Liver (tissue), 8 donors: ENCODE measurements at regions not wholly inside any gene's neighbourhood (a gene's known extent, or its start where the extent isn't known, plus 50 kb on each side); places are given as distances from the start of the nearest gene placed in this dataset.

Experiments
- DNase-seq: peaks from one replicate; pipeline ENCODE4 v3.0.0-alpha.2; 2017; ENCODE audit warnings: low spot score
- H3K27ac ChIP-seq, 2 donors: one replicate each; pipeline ENCODE4 v1.7.0; 2013; ENCODE audit warnings: inconsistent platforms in 2 of 2, low read length in 2 of 2, control low read depth in 1 of 2, low read depth in 1 of 2, mild to moderate bottlenecking in 1 of 2
- H3K27me3 ChIP-seq, 4 donors: one replicate each; pipeline versions ENCODE4 v1.6.1 to v1.7.0; 2013; ENCODE audit warnings: low read length in 3 of 4, inconsistent platforms in 1 of 4, mild to moderate bottlenecking in 1 of 4, moderate library complexity in 1 of 4; ENCODE audit not compliant: control insufficient read depth in 4 of 4, insufficient read depth in 4 of 4
- H3K36me3 ChIP-seq, 4 donors: one replicate each; pipeline versions ENCODE4 v1.6.1 to v1.7.0; 2013; ENCODE audit warnings: low read length in 3 of 4, mild to moderate bottlenecking in 3 of 4, low read depth in 1 of 4, moderate library complexity in 1 of 4; ENCODE audit not compliant: control insufficient read depth in 4 of 4, insufficient read depth in 3 of 4
- H3K4me1 ChIP-seq, 4 donors: one replicate each; pipeline versions ENCODE4 v1.6.1 to v1.7.0; 2013; ENCODE audit warnings: low read length in 3 of 4, mild to moderate bottlenecking in 3 of 4, moderate library complexity in 1 of 4; ENCODE audit not compliant: control insufficient read depth in 4 of 4, insufficient read depth in 4 of 4
- H3K4me3 ChIP-seq, 3 donors: one replicate each; pipeline versions ENCODE4 v1.6.1 to v1.7.0; 2013; ENCODE audit warnings: low read length in 3 of 3, control low read depth in 1 of 3, low read depth in 1 of 3, mild to moderate bottlenecking in 1 of 3
- H3K9ac ChIP-seq, 2 donors: one replicate each; pipeline ENCODE4 v1.7.0; 2013; ENCODE audit warnings: low read length in 2 of 2, mild to moderate bottlenecking in 2 of 2, moderate library complexity in 2 of 2, control low read depth in 1 of 2, low read depth in 1 of 2
- H3K9me3 ChIP-seq, 4 donors: one replicate each; pipeline versions ENCODE4 v1.6.1 to v1.7.0; 2013; ENCODE audit warnings: low read length in 3 of 4; ENCODE audit not compliant: control insufficient read depth in 4 of 4
- EGR1 ChIP-seq, 2 donors: IDR thresholded peaks; 2 replicates each; pipeline ENCODE4 v1.6.1; 2016 to 2018; ENCODE audit warnings: antibody characterized with exemption in 2 of 2, low read depth in 2 of 2
- FOXA1 ChIP-seq: IDR thresholded peaks from 2 replicates; pipeline ENCODE4 v1.6.1; 2016; ENCODE audit warnings: antibody characterized with exemption
- FOXA2 ChIP-seq: IDR thresholded peaks from 2 replicates; pipeline ENCODE4 v1.6.1; 2016; ENCODE audit warnings: antibody characterized with exemption
- HNF4A ChIP-seq, 2 donors: conservative IDR thresholded peaks; 2 replicates each; pipeline ENCODE4 v1.6.1; 2016; ENCODE audit warnings: antibody characterized with exemption in 2 of 2, mild to moderate bottlenecking in 2 of 2
- NR2F2 ChIP-seq: IDR thresholded peaks from 2 replicates; pipeline ENCODE4 v1.6.1; 2016; ENCODE audit warnings: antibody characterized with exemption
- RAD21 ChIP-seq, 2 donors: IDR thresholded peaks; 2 replicates each; pipeline ENCODE4 v1.6.1; 2016; ENCODE audit warnings: antibody characterized with exemption in 2 of 2, mild to moderate bottlenecking in 2 of 2
- RXRA ChIP-seq, 2 donors: IDR thresholded peaks; 2 replicates each; pipeline ENCODE4 v1.6.1; 2017 to 2018; ENCODE audit warnings: antibody characterized with exemption in 2 of 2, mild to moderate bottlenecking in 1 of 2
- SP1 ChIP-seq: IDR thresholded peaks from 2 replicates; pipeline ENCODE4 v1.6.1; 2018; ENCODE audit warnings: antibody characterized with exemption, mild to moderate bottlenecking
- YY1 ChIP-seq: IDR thresholded peaks from 2 replicates; pipeline ENCODE4 v1.6.1; 2016; ENCODE audit warnings: antibody characterized with exemption, mild to moderate bottlenecking
- ZBTB33 ChIP-seq: IDR thresholded peaks from 2 replicates; pipeline ENCODE4 v1.6.1; 2016; ENCODE audit warnings: antibody characterized with exemption
- WGBS: extraction: QIAGEN DNeasy Blood & Tissue Kit; methylation state at CpG from one replicate; pipeline ENCODE4 v1.1.7; 2013; 5-methylcytosine and 5-hydroxymethylcytosine counted together
- TF ChIP-seq, protein P1 (sequence below): fragments of 150-350 bp; IDR thresholded peaks from 2 replicates; pipeline ENCODE4 v1.5.1; 2017; ENCODE audit warnings: improper control_type of control experiment, low read depth, low read length; ENCODE audit not compliant: missing input control
- TF ChIP-seq, protein P2 (sequence below): IDR thresholded peaks from 2 replicates; pipeline ENCODE4 v1.6.1; 2016; ENCODE audit warnings: antibody characterized with exemption
- donor health status: healthy.
- donor health status: healthy.
- donor health status: healthy.
- donor health status: healthy.
- donor health status: healthy.

- no peaks in the 10 kb centered on the region for H3K4me1 ChIP-seq
- no peak overlapping the region for H3K27ac ChIP-seq
- H3K9me3 ChIP-seq, result no peaks in the 10 kb centered on the region
- no peak overlapping the region for H3K9ac ChIP-seq
- WGBS, result 81% methylated on average over 4 of the region's 4 CpGs
- DNase-seq, result no peak
- no peaks in the 10 kb centered on the region for H3K27me3 ChIP-seq
- H3K36me3 ChIP-seq, result no peaks in the 10 kb centered on the region
- no peak overlapping the region for H3K4me3 ChIP-seq
- TF ChIP-seq HNF4A (conservative IDR thresholded peaks at IDR 0.05), result no peak
- TF ChIP-seq SP1, result no peak
- TF ChIP-seq EGR1 (IDR thresholded peaks at IDR 0.05; ENCODE audit: low read depth in 2 of 2), result no peak
- TF ChIP-seq FOXA2, result no peak
These were observed 473.0 kb upstream of the ROBO2 start for GRCh38 chr3:76566904-76567303.

DNA sequence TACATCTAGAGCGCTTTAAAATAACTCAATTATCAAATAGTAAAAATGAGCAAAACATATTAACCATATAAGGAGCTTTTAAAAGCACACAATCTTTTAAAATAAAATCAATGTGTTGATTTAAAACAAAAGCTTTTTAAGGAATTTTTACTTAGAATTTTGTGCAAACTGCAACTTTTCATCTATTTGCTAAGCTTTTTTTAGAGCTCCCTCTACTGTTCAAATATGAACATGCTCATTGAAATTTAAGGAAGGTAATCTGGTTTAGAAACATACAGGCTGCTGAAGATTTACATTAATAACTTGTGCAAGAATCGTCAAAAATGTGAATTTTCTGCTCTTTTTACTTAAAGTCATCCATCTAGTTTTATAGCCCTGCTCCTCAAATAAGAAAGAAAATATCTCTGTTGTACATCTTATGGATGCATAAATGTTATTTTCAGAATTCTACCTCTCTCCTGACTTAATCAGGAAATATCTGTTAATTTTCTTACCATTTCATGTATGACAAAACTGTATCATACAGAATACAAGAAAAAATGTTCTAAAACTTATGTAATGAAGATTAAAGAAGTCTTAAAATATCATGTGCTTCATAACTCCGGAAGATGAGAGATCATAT is 469.4 kb upstream of the ROBO2 start:
- H3K4me1 ChIP-seq, result no peaks in the 10 kb centered on the region

DNA sequence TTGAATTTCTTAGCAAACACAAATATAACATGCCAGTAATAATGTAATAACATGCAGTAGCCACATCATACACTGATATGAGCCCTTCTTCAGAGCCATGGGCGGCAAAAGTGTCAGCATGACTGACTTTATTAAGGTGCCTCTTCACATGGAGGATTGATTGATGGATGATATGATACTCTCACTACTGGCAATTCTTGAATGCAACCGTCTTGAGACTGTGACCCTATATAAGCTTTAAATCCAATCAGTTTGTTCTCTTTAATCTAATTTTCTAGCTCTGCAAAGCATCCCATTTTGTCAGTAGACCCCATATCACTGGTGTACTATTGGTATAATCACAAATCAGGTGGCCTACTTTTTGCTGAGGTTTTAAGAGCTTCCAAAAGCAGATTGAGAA is 463.7 kb upstream of the ROBO2 start:
- no peak overlapping the region for H3K27ac ChIP-seq
- no peaks in the 10 kb centered on the region for H3K9me3 ChIP-seq
- H3K9ac ChIP-seq, result no peak overlapping the region
- WGBS, result 73% methylated on average over 2 of the region's 2 CpGs
- no peaks in the 10 kb centered on the region for H3K36me3 ChIP-seq
- no peaks in the 10 kb centered on the region for H3K27me3 ChIP-seq
- no peak for TF ChIP-seq RXRA (IDR thresholded peaks at IDR 0.05)
- TF ChIP-seq FOXA2, result no peak
- TF ChIP-seq SP1, result no peak
- H3K4me3 ChIP-seq, result no peak overlapping the region
- H3K4me1 ChIP-seq, result no peaks in the 10 kb centered on the region
- DNase-seq, result no peak

More for the DNA sequence above, 469.4 kb upstream of the ROBO2 start:
- H3K9me3 ChIP-seq, result no peaks in the 10 kb centered on the region
- H3K27ac ChIP-seq, result no peak overlapping the region
- no peak overlapping the region for H3K4me3 ChIP-seq
- TF ChIP-seq RAD21 (IDR thresholded peaks at IDR 0.05) (peak; percentile 59 to 62), FOXA1 (no peak), YY1 (no peak), NR2F2 (no peak), ZBTB33 (no peak)
- TF ChIP-seq, protein P1, sequence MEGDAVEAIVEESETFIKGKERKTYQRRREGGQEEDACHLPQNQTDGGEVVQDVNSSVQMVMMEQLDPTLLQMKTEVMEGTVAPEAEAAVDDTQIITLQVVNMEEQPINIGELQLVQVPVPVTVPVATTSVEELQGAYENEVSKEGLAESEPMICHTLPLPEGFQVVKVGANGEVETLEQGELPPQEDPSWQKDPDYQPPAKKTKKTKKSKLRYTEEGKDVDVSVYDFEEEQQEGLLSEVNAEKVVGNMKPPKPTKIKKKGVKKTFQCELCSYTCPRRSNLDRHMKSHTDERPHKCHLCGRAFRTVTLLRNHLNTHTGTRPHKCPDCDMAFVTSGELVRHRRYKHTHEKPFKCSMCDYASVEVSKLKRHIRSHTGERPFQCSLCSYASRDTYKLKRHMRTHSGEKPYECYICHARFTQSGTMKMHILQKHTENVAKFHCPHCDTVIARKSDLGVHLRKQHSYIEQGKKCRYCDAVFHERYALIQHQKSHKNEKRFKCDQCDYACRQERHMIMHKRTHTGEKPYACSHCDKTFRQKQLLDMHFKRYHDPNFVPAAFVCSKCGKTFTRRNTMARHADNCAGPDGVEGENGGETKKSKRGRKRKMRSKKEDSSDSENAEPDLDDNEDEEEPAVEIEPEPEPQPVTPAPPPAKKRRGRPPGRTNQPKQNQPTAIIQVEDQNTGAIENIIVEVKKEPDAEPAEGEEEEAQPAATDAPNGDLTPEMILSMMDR, result peak; percentile 31
- TF ChIP-seq, protein P2, sequence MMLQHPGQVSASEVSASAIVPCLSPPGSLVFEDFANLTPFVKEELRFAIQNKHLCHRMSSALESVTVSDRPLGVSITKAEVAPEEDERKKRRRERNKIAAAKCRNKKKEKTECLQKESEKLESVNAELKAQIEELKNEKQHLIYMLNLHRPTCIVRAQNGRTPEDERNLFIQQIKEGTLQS, result no peak
- H3K27me3 ChIP-seq, result no peaks in the 10 kb centered on the region
- no peak overlapping the region for H3K9ac ChIP-seq
- 61% methylated on average over 3 of the region's 3 CpGs for WGBS
- H3K36me3 ChIP-seq, result no peaks in the 10 kb centered on the region
- no peak for DNase-seq
